ENCODE measurements at regions not wholly inside any gene's neighbourhood (a gene's known extent, or its start where the extent isn't known, plus 50 kb on each side); places are given as distances from the start of the nearest gene placed in this dataset.

GRCh38 chr14:34035934-34036250 lies 85.0 kb upstream of the EGLN3 start:
- no peak for DNase-seq

GRCh38 chr14:34035177-34035933 lies 84.5 kb upstream of the EGLN3 start:
- DNase-seq: no peak

- no peak for DNase-seq
Measured at GRCh38 chr14:34034447-34035176, 83.7 kb upstream of the EGLN3 start.

- no peak for DNase-seq
Measured at GRCh38 chr14:34032720-34033119, 81.8 kb upstream of the EGLN3 start.

- DNase-seq: no peak
Measured at GRCh38 chr14:34030864-34031263, 80.0 kb upstream of the EGLN3 start.

- DNase-seq: no peak
Measured at GRCh38 chr14:34029921-34030334, 79.1 kb upstream of the EGLN3 start.

- no peak for DNase-seq
Measured at GRCh38 chr14:34027990-34028495, 77.2 kb upstream of the EGLN3 start.

DNA sequence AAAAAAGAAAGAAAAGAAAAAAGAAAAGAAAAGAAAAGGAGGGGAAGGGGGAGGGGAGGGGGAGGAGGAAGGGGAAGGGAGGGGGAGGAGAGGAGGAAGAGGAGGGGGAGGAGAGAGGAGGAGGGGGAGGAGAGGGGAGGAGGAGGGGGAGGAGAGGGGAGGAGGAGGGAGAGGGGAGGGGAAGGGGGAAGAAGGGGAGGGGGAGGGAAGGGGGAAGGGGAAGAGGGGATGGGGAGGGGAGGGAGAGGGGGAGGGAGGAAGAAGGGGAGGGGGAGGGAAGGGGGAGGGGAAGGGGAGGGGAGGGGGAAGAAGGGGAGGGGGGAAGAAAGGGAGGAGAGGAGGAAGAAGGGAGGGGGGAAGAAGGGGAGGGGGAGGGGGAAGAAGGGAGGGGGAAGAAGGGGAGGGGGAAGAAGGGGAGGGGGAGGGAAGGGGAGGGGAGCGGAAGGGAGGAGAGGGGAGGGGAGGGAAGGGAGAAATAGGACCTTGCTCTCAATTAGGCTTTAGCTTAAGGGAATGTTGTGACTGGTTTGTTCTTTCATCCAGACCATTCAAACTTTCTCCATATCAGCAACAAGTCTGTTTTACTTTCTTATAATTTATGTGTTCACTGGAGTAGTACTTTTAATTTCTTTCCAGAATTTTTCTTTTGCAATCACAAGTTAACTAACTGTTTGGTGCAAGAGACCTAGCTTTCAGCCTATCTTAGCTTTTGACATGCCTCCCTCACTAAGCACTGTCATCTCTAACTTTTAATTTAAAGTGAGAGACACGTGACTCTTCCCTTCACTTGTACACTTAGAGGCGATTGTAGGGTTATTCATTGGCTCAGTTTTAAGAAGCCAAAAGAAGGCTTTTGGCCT lies 76.5 kb upstream of the EGLN3 start:
- no peak for DNase-seq

DNA sequence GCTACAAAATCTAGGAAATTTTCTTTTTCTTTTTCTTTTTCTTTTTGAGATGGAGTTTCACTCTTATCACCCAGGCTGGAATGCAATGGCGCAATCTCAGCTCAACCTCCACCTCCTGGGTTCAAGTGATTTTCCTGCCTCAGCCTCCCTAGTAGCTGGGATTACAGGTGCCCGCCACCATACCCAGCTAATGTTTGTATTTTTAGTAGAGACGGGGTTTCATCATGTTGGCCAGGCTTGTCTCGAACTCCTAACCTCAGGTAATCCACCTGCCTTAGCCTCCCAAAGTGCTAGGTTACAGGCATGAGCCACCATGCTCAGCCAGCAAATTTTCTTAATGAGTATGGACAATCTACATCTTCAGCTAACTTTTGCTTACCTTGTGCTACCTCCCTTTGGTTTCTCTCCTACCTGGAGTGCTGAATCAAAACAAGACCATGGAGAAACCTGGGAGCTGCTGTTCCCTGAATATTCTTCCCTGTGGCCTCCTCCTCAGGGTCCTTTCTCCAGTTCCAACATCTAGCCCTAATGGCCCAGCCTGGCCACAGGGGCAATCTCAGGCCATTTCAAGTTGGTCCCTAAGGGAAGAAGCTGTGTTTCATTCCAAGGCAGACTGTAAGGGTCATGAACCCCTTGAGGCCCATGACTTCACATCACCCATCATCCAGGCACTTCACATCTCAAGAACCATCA lies 74.6 kb upstream of the EGLN3 start:
- no peak for DNase-seq

DNA sequence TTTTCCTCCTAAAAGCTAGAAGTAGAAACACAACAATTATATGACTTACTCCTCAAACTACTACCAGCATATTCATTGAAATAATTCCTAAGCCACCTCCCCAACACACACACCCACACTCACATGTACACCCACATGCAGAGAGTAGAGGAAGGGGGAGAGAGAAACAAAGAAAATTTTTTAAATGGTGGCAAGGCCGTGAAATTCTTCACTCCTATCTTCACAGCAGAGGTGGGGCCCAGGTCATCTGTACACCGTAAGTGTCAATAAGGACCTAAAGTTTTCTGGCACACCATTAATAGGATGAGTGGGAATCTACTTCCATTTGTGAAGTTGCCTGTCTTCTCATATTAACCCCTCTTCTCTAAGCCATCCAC lies 73.9 kb upstream of the EGLN3 start:
- no peak for DNase-seq

DNA sequence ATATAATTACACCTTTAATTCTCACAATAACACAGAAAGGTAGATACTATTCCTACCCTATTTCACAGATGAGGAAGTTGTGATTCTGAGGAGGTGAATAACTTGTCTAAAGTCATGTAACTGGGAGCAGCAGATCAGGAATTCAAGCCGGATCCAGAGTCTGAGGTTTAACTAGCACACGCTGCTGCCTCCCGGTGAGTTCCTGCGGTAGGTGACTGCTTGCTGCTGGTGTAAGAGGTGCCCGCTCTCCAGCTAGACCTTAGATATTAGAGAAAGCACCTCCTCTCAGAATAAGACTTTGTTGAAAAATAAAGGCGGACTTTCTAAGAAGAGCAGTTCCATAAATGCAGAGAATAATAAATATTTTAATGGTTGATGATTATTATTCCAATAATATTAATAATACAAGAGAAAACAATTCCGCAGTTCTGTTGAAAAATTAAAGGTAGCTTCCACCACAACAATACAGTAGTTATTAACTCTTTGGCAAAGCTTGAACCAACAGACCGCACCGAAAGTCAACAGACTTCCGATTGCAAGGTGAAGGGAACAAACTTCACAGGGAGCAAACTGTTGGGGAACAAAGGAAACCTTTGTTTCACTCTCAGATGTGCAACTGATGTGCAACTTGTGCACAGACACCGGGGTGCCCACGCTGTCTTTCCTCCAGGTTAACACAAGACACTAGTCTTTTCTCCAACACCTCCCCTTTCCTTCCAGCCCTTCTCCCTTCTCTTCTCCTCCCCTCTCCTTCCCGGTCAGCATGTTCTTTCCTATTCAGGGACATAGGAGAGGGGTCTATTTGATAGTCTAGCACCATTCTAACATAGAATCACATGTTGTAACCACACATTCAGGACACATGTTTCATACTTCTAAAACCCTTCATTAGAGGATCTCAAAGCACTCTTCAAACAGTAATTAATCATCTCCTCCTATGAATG lies 73.2 kb upstream of the EGLN3 start:
- no peak for DNase-seq

- DNase-seq: no peak
Measured at GRCh38 chr14:34021096-34021495, 70.2 kb upstream of the EGLN3 start.

DNA sequence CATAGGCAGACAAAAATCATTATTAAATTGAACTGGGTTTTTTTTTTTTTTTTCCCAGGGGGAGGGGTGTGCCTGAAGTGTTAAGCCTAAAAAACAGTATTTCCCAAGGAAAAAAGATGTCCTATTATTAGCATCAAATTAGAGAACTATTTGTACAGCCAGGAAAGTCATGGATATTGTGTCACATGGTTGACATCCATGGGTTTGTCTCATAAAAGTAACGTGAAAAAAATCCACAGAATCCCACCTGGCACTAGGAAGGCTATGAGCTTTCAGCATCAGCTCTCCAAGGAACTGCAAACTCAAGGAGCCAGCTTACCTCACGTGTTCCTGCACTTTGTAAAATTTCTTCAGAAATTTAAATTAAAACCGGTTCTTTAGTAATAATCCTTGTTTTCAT lies 69.1 kb upstream of the EGLN3 start:
- DNase-seq: no peak

GRCh38 chr14:34018564-34019244 lies 67.8 kb upstream of the EGLN3 start:
- DNase-seq: no peak

DNA sequence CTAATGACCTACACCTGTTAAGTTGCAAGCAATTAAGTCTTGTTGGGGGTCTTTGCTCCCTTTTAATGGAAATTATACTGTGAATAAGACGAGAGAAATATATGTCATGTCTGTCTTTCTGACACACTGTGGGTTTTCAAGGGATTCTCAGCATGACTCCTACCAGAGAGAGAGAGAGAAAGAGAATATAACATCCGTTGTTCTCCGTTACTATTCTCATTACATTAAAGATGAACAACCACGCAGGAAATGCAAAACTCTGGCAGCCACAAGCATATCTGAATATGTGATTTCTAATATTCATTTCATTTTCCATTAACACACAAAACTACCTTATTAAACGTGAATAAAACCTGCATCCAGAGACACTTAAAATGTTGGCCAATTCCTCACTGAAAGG lies 67.3 kb upstream of the EGLN3 start:
- DNase-seq: no peak

DNA sequence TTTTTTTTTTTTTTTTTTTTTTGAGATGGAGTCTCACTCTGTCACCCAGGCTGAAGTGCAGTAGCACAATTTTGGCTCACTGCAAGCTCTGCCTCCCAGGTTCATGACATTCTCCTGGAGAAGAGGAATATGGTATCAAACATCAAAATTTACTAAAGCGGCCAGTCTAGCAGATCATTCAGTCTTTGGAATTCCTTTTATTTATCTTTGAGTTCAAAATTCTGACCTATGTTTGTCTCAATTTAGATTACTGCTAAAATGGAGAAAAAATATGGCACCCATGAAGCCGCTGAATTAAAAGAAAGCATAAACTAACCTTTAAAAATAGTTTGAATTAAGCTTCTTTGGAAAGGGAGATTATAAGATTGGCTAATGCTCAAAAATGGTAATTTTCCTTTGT lies 64.5 kb upstream of the EGLN3 start:
- no peak for DNase-seq

GRCh38 chr14:34014936-34015335 lies 64.1 kb upstream of the EGLN3 start:
- DNase-seq: no peak

GRCh38 chr14:34013721-34014060 lies 62.8 kb upstream of the EGLN3 start:
- DNase-seq: no peak

DNA sequence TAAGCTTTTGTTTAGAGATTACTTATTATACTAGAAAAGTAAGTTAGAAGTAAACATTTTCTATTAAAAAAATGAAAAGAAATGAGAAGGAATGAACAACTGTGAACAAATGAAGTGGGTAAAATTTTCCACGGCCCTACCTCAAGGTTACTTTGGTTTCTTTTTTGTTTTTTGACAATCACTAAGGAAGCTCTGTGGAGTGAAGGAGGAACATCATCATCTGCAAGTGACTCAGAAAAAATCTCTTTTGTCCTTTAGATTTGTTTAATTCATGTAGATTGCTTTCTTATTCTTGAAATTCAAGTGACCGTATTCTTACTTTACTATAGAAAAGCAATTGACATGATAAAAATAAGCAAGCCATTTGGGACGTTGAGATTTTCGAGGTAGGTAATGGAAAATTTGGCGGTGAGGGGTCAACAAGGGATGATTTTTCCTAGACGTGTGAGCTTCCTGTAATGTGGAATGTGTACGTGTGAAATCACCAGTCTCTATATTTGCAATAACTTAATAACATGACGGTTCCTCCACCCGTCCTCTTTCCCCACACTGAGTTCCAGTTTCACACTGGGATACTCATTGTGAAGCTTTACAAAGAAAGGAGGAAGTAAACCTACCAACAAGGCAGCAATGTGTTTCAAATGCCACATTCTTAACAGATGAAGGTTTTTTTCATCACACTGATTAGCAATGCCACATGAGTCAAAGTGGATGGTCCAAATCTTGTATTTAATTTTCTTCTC lies 62.3 kb upstream of the EGLN3 start:
- no peak for DNase-seq

DNA sequence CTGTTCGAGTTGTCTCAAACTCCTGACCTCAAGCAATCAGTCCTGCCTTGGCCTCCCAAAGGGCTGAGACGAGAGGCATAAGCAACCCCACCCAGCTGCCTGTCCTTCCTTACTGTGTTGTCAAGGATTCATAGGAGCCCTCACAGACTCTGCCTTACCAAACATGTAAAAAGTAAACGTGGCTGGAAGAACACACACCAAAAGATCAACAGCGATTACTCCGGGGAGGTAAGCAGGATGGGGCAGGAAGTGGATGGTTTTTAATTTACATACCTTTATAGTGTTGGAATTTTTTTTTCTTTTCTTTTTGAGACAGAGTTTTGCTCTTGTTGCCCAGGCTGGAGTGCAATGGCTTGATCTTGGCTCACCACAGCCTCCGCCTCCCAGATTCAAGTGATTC lies 61.5 kb upstream of the EGLN3 start:
- no peak for DNase-seq

GRCh38 chr14:34009956-34010355 lies 59.1 kb upstream of the EGLN3 start:
- DNase-seq: no peak
